Fibroblast of the conjunctiva (primary cell): ENCODE measurements at regions not wholly inside any gene's neighbourhood (a gene's known extent, or its start where the extent isn't known, plus 50 kb on each side); places are given as distances from the start of the nearest gene placed in this dataset.

Experiments
- DNase-seq: peaks from one replicate; pipeline ENCODE4 v3.0.0-alpha.2; 2010; ENCODE audit warnings: low read depth

GRCh38 chr2:67917332-67918054 is 145.3 kb downstream of the C1D start:
- DNase-seq = peak; percentile 80

GRCh38 chr2:67918471-67918870 is 144.3 kb downstream of the C1D start:
- no peak for DNase-seq

GRCh38 chr2:67919490-67919889 is 143.3 kb downstream of the C1D start:
- no peak for DNase-seq

GRCh38 chr2:67922080-67922785 is 140.6 kb downstream of the C1D start:
- DNase-seq = no peak

GRCh38 chr2:67923696-67924095 is 139.1 kb downstream of the C1D start:
- no peak for DNase-seq

- DNase-seq = no peak
These were observed 135.3 kb downstream of the C1D start for GRCh38 chr2:67927501-67927900.

GRCh38 chr2:67930156-67930555 is 132.6 kb downstream of the C1D start:
- no peak for DNase-seq

GRCh38 chr2:67936969-67937368 is 125.8 kb downstream of the C1D start:
- no peak for DNase-seq

- no peak for DNase-seq
These were observed 124.8 kb downstream of the C1D start for GRCh38 chr2:67938053-67938452.

GRCh38 chr2:67945056-67945455 is 117.7 kb downstream of the C1D start:
- no peak for DNase-seq

- DNase-seq = no peak
These were observed 116.9 kb downstream of the C1D start for GRCh38 chr2:67945940-67946339.

- DNase-seq = no peak
These were observed 114.7 kb downstream of the C1D start for GRCh38 chr2:67948057-67948456.

GRCh38 chr2:67948506-67948905 is 114.3 kb downstream of the C1D start:
- DNase-seq = no peak

- DNase-seq = no peak
These were observed 112.8 kb downstream of the C1D start for GRCh38 chr2:67950018-67950417.

- DNase-seq = no peak
These were observed 111.9 kb downstream of the C1D start for GRCh38 chr2:67950919-67951318.

- no peak for DNase-seq
These were observed 110.7 kb downstream of the C1D start for GRCh38 chr2:67952066-67952465.

GRCh38 chr2:67954093-67954748 is 108.6 kb downstream of the C1D start:
- DNase-seq = no peak

GRCh38 chr2:67955748-67956603 is 106.8 kb downstream of the C1D start:
- DNase-seq = no peak

GRCh38 chr2:67965246-67965645 is 97.6 kb downstream of the C1D start:
- no peak for DNase-seq

GRCh38 chr2:67970071-67970470 is 92.7 kb downstream of the C1D start:
- DNase-seq = no peak

GRCh38 chr2:67970542-67970941 is 92.3 kb downstream of the C1D start:
- DNase-seq = no peak
